H4 (cell line): ENCODE measurements at regions not wholly inside any gene's neighbourhood (a gene's known extent, or its start where the extent isn't known, plus 50 kb on each side); places are given as distances from the start of the nearest gene placed in this dataset.
"Not testable (repeated sequence)": the region's sequence is repeated elsewhere in the genome, so short reads cannot be mapped to it uniquely, and the experiment has no call there.

Experiments
- DNase-seq: peaks from one replicate; pipeline ENCODE4 v3.0.0-alpha.2; 2015; ENCODE audit warnings: low spot score

- DNase-seq: no peak
These were observed 1551.7 kb upstream of the SLC39A10 start for GRCh38 chr2:194105358-194105757.

- DNase-seq: no peak
These were observed 1552.3 kb upstream of the SLC39A10 start for GRCh38 chr2:194104687-194105086.

GRCh38 chr2:194103941-194104659 lies 1552.9 kb upstream of the SLC39A10 start:
- no peak for DNase-seq

- no peak for DNase-seq
These were observed 1554.5 kb upstream of the SLC39A10 start for GRCh38 chr2:194102546-194102945.

- no peak for DNase-seq
These were observed 1556.8 kb upstream of the SLC39A10 start for GRCh38 chr2:194100201-194100600.

GRCh38 chr2:194096402-194096801 lies 1560.6 kb upstream of the SLC39A10 start:
- no peak for DNase-seq

GRCh38 chr2:194095359-194095758 lies 1561.7 kb upstream of the SLC39A10 start:
- no peak for DNase-seq

- no peak for DNase-seq
These were observed 1566.6 kb upstream of the SLC39A10 start for GRCh38 chr2:194090251-194090905.

GRCh38 chr2:194087089-194087958 lies 1569.7 kb upstream of the SLC39A10 start:
- DNase-seq: peak; percentile 7

GRCh38 chr2:194086129-194086528 lies 1570.9 kb upstream of the SLC39A10 start:
- no peak for DNase-seq

GRCh38 chr2:194079989-194080388 lies 1577.0 kb upstream of the SLC39A10 start:
- DNase-seq: no peak

- no peak for DNase-seq
These were observed 1579.7 kb upstream of the SLC39A10 start for GRCh38 chr2:194077366-194077765.

GRCh38 chr2:194062401-194062800 lies 1594.6 kb upstream of the SLC39A10 start:
- DNase-seq: no peak

- DNase-seq: no peak
These were observed 1596.8 kb upstream of the SLC39A10 start for GRCh38 chr2:194060269-194060668.

GRCh38 chr2:194054313-194054712 lies 1602.7 kb upstream of the SLC39A10 start:
- DNase-seq: no peak

- DNase-seq: no peak
These were observed 1612.7 kb upstream of the SLC39A10 start for GRCh38 chr2:194044321-194044720.

- not testable (repeated sequence) for DNase-seq
These were observed 1635.9 kb upstream of the SLC39A10 start for GRCh38 chr2:194021130-194021529.

GRCh38 chr2:194020155-194020554 lies 1636.9 kb upstream of the SLC39A10 start:
- no peak for DNase-seq

- no peak for DNase-seq
These were observed 1641.3 kb upstream of the SLC39A10 start for GRCh38 chr2:194015751-194016150.

GRCh38 chr2:194014639-194015038 lies 1642.4 kb upstream of the SLC39A10 start:
- no peak for DNase-seq

GRCh38 chr2:194004590-194005206 lies 1652.3 kb upstream of the SLC39A10 start:
- DNase-seq: no peak

GRCh38 chr2:194003911-194004310 lies 1653.1 kb upstream of the SLC39A10 start:
- DNase-seq: no peak
